ENCODE measurements at regions not wholly inside any gene's neighbourhood (a gene's known extent, or its start where the extent isn't known, plus 50 kb on each side); places are given as distances from the start of the nearest gene placed in this dataset.

GRCh38 chr10:131748831-131749766 is 151.7 kb upstream of the PPP2R2D start (continued):
- TF ChIP-seq ZBTB10 (CRISPR knock-in tag; IDR thresholded peaks at IDR 0.05; ENCODE audit: borderline replicate concordance) = peak; percentile 84
- peak; percentile 67 for TF ChIP-seq TBX2 (CRISPR knock-in tag; IDR thresholded peaks at IDR 0.05; ENCODE audit: borderline replicate concordance)
- TF ChIP-seq MIXL1 (CRISPR knock-in tag; IDR thresholded peaks at IDR 0.05) = no peak
- TF ChIP-seq, protein P1, sequence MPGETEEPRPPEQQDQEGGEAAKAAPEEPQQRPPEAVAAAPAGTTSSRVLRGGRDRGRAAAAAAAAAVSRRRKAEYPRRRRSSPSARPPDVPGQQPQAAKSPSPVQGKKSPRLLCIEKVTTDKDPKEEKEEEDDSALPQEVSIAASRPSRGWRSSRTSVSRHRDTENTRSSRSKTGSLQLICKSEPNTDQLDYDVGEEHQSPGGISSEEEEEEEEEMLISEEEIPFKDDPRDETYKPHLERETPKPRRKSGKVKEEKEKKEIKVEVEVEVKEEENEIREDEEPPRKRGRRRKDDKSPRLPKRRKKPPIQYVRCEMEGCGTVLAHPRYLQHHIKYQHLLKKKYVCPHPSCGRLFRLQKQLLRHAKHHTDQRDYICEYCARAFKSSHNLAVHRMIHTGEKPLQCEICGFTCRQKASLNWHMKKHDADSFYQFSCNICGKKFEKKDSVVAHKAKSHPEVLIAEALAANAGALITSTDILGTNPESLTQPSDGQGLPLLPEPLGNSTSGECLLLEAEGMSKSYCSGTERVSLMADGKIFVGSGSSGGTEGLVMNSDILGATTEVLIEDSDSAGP (CRISPR knock-in tag; IDR thresholded peaks at IDR 0.05; ENCODE audit: borderline replicate concordance) = peak; percentile 55
- TF ChIP-seq ZEB1 (IDR thresholded peaks at IDR 0.05; ENCODE audit: insufficient replicate concordance, low read depth) = no peak
- 0 out of 2 replicates have a peak, but pooled peaks have one; percentile 47 for TF ChIP-seq ZNF891 (CRISPR knock-in tag; IDR thresholded peaks at IDR 0.05)
- 0 out of 2 replicates have a peak, but pooled peaks have one; percentile 27 for TF ChIP-seq NCOA1 (CRISPR knock-in tag; IDR thresholded peaks at IDR 0.05)
- TF ChIP-seq, protein P2, sequence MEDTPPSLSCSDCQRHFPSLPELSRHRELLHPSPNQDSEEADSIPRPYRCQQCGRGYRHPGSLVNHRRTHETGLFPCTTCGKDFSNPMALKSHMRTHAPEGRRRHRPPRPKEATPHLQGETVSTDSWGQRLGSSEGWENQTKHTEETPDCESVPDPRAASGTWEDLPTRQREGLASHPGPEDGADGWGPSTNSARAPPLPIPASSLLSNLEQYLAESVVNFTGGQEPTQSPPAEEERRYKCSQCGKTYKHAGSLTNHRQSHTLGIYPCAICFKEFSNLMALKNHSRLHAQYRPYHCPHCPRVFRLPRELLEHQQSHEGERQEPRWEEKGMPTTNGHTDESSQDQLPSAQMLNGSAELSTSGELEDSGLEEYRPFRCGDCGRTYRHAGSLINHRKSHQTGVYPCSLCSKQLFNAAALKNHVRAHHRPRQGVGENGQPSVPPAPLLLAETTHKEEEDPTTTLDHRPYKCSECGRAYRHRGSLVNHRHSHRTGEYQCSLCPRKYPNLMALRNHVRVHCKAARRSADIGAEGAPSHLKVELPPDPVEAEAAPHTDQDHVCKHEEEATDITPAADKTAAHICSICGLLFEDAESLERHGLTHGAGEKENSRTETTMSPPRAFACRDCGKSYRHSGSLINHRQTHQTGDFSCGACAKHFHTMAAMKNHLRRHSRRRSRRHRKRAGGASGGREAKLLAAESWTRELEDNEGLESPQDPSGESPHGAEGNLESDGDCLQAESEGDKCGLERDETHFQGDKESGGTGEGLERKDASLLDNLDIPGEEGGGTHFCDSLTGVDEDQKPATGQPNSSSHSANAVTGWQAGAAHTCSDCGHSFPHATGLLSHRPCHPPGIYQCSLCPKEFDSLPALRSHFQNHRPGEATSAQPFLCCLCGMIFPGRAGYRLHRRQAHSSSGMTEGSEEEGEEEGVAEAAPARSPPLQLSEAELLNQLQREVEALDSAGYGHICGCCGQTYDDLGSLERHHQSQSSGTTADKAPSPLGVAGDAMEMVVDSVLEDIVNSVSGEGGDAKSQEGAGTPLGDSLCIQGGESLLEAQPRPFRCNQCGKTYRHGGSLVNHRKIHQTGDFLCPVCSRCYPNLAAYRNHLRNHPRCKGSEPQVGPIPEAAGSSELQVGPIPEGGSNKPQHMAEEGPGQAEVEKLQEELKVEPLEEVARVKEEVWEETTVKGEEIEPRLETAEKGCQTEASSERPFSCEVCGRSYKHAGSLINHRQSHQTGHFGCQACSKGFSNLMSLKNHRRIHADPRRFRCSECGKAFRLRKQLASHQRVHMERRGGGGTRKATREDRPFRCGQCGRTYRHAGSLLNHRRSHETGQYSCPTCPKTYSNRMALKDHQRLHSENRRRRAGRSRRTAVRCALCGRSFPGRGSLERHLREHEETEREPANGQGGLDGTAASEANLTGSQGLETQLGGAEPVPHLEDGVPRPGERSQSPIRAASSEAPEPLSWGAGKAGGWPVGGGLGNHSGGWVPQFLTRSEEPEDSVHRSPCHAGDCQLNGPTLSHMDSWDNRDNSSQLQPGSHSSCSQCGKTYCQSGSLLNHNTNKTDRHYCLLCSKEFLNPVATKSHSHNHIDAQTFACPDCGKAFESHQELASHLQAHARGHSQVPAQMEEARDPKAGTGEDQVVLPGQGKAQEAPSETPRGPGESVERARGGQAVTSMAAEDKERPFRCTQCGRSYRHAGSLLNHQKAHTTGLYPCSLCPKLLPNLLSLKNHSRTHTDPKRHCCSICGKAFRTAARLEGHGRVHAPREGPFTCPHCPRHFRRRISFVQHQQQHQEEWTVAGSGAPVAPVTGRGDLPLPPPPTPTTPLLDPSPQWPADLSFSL (CRISPR knock-in tag; IDR thresholded peaks at IDR 0.05) = peak; percentile 70
- peak; percentile 72; the same call in 1 of the 2 replicates for TF ChIP-seq ZNF563 (CRISPR knock-in tag; IDR thresholded peaks at IDR 0.05)
- TF ChIP-seq CCDC6 (CRISPR knock-in tag; IDR thresholded peaks at IDR 0.05) = no peak
- 0 out of 2 replicates have a peak, but pooled peaks have one; percentile 27 for TF ChIP-seq ZNF782 (CRISPR knock-in tag; IDR thresholded peaks at IDR 0.05; ENCODE audit: borderline replicate concordance)
- peak; percentile 81 for TF ChIP-seq TEAD3 (CRISPR knock-in tag; optimal IDR thresholded peaks at IDR 0.05; ENCODE audit: borderline replicate concordance)
- TF ChIP-seq ZNF160 (CRISPR knock-in tag; IDR thresholded peaks at IDR 0.05) = no peak
- TF ChIP-seq FOXP1 (IDR thresholded peaks at IDR 0.05) = no peak
- TF ChIP-seq FOXP1 (CRISPR knock-in tag; IDR thresholded peaks at IDR 0.05) = no peak
- TF ChIP-seq NFATC3 (CRISPR knock-in tag; IDR thresholded peaks at IDR 0.05) = no peak
- peak; percentile 67; the same call in 1 of the 2 replicates for TF ChIP-seq HDAC2 (CRISPR knock-in tag; IDR thresholded peaks at IDR 0.05)
- 0 out of 2 replicates have a peak, but pooled peaks have one; percentile 37 for TF ChIP-seq YEATS4 (CRISPR knock-in tag; IDR thresholded peaks at IDR 0.05; ENCODE audit: borderline replicate concordance)
- peak; percentile 54; the same call in 1 of the 2 replicates for TF ChIP-seq NR2F6 (IDR thresholded peaks at IDR 0.05)
- peak; percentile 64; the same call in 1 of the 2 replicates for TF ChIP-seq NR2F6 (CRISPR knock-in tag; IDR thresholded peaks at IDR 0.05)
